ENCODE measurements at regions not wholly inside any gene's neighbourhood (a gene's known extent, or its start where the extent isn't known, plus 50 kb on each side); places are given as distances from the start of the nearest gene placed in this dataset.

- no peak overlapping the region for H3K4me3 ChIP-seq (ENCODE audit: low read depth, low read length)
- no peaks in the 10 kb centered on the region for H3K4me1 Mint-ChIP-seq
- no peaks in the 10 kb centered on the region for H3K36me3 Mint-ChIP-seq
- H3K27ac ChIP-seq (ENCODE audit: insufficient read depth, low read length, poor library complexity, severe bottlenecking): no peak overlapping the region
- H3K27me3 Mint-ChIP-seq: peaks cover 12% of the 10 kb centered on the region
- DNase-seq (no peak), ATAC-seq (ENCODE audit: low read depth in 2 of 2) (no peak)
- no peaks in the 10 kb centered on the region for H3K4me1 ChIP-seq (ENCODE audit: control insufficient read depth, insufficient read depth, low read length, poor library complexity, severe bottlenecking)
- peaks cover 0 to 3% (median 0%) of the 10 kb centered on the region in 7 donors for H3K9me3 Mint-ChIP-seq
- peaks cover 0 to 1% of the 10 kb centered on the region in 2 experiments for H3K9me3 ChIP-seq (ENCODE audit: control insufficient read depth in 2 of 2, low read length in 2 of 2)
- no peak overlapping the region for H3K4me3 Mint-ChIP-seq
- H3K36me3 ChIP-seq (ENCODE audit: control insufficient read depth, insufficient read depth, low read length): no peaks in the 10 kb centered on the region
- H3K27ac Mint-ChIP-seq: no peak overlapping the region
- H3K27me3 ChIP-seq (ENCODE audit: control insufficient read depth, insufficient read depth, low read length): peaks cover 3% of the 10 kb centered on the region
These were observed 138.5 kb downstream of the RBM26 start for GRCh38 chr13:79267560-79267959.

GRCh38 chr13:79258489-79258888 lies 147.6 kb downstream of the RBM26 start:
- no peak overlapping the region for H3K27ac Mint-ChIP-seq
- no peak for DNase-seq
- Histone ChIP-seq H3K36me3 (ENCODE audit: control insufficient read depth, insufficient read depth, low read length) (no peaks in the 10 kb centered on the region), H3K9me3 (ENCODE audit: control insufficient read depth in 2 of 2, low read length in 2 of 2) (no peaks in the 10 kb centered on the region), H3K4me1 (ENCODE audit: control insufficient read depth, insufficient read depth, low read length, poor library complexity, severe bottlenecking) (no peaks in the 10 kb centered on the region), H3K4me3 (ENCODE audit: low read depth, low read length) (no peak overlapping the region), H3K27ac (ENCODE audit: insufficient read depth, low read length, poor library complexity, severe bottlenecking) (no peak overlapping the region), H3K27me3 (ENCODE audit: control insufficient read depth, insufficient read depth, low read length) (peaks cover 2% of the 10 kb centered on the region)
- H3K36me3 Mint-ChIP-seq: no peaks in the 10 kb centered on the region
- H3K4me1 Mint-ChIP-seq: no peaks in the 10 kb centered on the region
- no peaks in the 10 kb centered on the region for H3K9me3 Mint-ChIP-seq
- H3K4me3 Mint-ChIP-seq: no peak overlapping the region
- no peak for ATAC-seq (ENCODE audit: low read depth in 2 of 2)
- H3K27me3 Mint-ChIP-seq: peaks cover 13% of the 10 kb centered on the region

- H3K4me1 ChIP-seq (ENCODE audit: control insufficient read depth, insufficient read depth, low read length, poor library complexity, severe bottlenecking): no peaks in the 10 kb centered on the region
- no peaks in the 10 kb centered on the region for H3K9me3 ChIP-seq (ENCODE audit: control insufficient read depth in 2 of 2, low read length in 2 of 2)
- ATAC-seq (ENCODE audit: low read depth in 2 of 2) (no peak), DNase-seq (peak in 1 of 3 donors; percentile 4)
- Mint-ChIP-seq H3K27me3 (peaks cover 4% of the 10 kb centered on the region), H3K27ac (peak overlapping the region in 1 of 3 donors; percentile 20), H3K36me3 (no peaks in the 10 kb centered on the region), H3K9me3 (peaks cover 0 to 2% (median 0%) of the 10 kb centered on the region in 7 donors), H3K4me1 (no peaks in the 10 kb centered on the region), H3K4me3 (no peak overlapping the region)
- no peak overlapping the region for H3K4me3 ChIP-seq (ENCODE audit: low read depth, low read length)
- H3K27ac ChIP-seq (ENCODE audit: insufficient read depth, low read length, poor library complexity, severe bottlenecking): no peak overlapping the region
- H3K36me3 ChIP-seq (ENCODE audit: control insufficient read depth, insufficient read depth, low read length): no peaks in the 10 kb centered on the region
- peaks cover 1% of the 10 kb centered on the region for H3K27me3 ChIP-seq (ENCODE audit: control insufficient read depth, insufficient read depth, low read length)
These were observed 159.5 kb downstream of the RBM26 start for GRCh38 chr13:79246578-79246949.

- Histone ChIP-seq H3K4me1 (ENCODE audit: control insufficient read depth, insufficient read depth, low read length, poor library complexity, severe bottlenecking) (no peaks in the 10 kb centered on the region), H3K9me3 (ENCODE audit: control insufficient read depth in 2 of 2, low read length in 2 of 2) (no peaks in the 10 kb centered on the region), H3K27me3 (ENCODE audit: control insufficient read depth, insufficient read depth, low read length) (peaks cover 1% of the 10 kb centered on the region), H3K27ac (ENCODE audit: insufficient read depth, low read length, poor library complexity, severe bottlenecking) (no peak overlapping the region), H3K36me3 (ENCODE audit: control insufficient read depth, insufficient read depth, low read length) (no peaks in the 10 kb centered on the region), H3K4me3 (ENCODE audit: low read depth, low read length) (no peak overlapping the region)
- Mint-ChIP-seq H3K4me1 (no peaks in the 10 kb centered on the region), H3K4me3 (no peak overlapping the region), H3K27ac (peak overlapping the region in 1 of 3 donors; percentile 20), H3K36me3 (no peaks in the 10 kb centered on the region), H3K27me3 (peaks cover 4% of the 10 kb centered on the region), H3K9me3 (peaks cover 0 to 3% (median 0%) of the 10 kb centered on the region in 7 donors)
- no peak for ATAC-seq (ENCODE audit: low read depth in 2 of 2)
- DNase-seq: no peak
These were observed 160.0 kb downstream of the RBM26 start for GRCh38 chr13:79245937-79246577.

GRCh38 chr13:79241697-79242096 lies 164.4 kb downstream of the RBM26 start:
- Mint-ChIP-seq H3K4me1 (no peaks in the 10 kb centered on the region), H3K27ac (no peak overlapping the region), H3K4me3 (no peak overlapping the region), H3K9me3 (peaks cover 0 to 5% (median 0%) of the 10 kb centered on the region in 7 donors), H3K36me3 (no peaks in the 10 kb centered on the region), H3K27me3 (peaks cover 5% of the 10 kb centered on the region)
- Histone ChIP-seq H3K27ac (ENCODE audit: insufficient read depth, low read length, poor library complexity, severe bottlenecking) (no peak overlapping the region), H3K9me3 (ENCODE audit: control insufficient read depth in 2 of 2, low read length in 2 of 2) (no peaks in the 10 kb centered on the region), H3K4me3 (ENCODE audit: low read depth, low read length) (no peak overlapping the region), H3K4me1 (ENCODE audit: control insufficient read depth, insufficient read depth, low read length, poor library complexity, severe bottlenecking) (no peaks in the 10 kb centered on the region), H3K27me3 (ENCODE audit: control insufficient read depth, insufficient read depth, low read length) (peaks cover 1% of the 10 kb centered on the region), H3K36me3 (ENCODE audit: control insufficient read depth, insufficient read depth, low read length) (no peaks in the 10 kb centered on the region)
- DNase-seq (no peak), ATAC-seq (ENCODE audit: low read depth in 2 of 2) (no peak)

GRCh38 chr13:79237981-79238380 lies 168.1 kb downstream of the RBM26 start:
- H3K9me3 Mint-ChIP-seq: peaks cover 0 to 7% (median 3%) of the 10 kb centered on the region in 7 donors
- DNase-seq (no peak), ATAC-seq (ENCODE audit: low read depth in 2 of 2) (no peak)
- H3K27ac Mint-ChIP-seq: no peak overlapping the region
- Histone ChIP-seq H3K9me3 (ENCODE audit: control insufficient read depth in 2 of 2, low read length in 2 of 2) (no peaks in the 10 kb centered on the region), H3K27me3 (ENCODE audit: control insufficient read depth, insufficient read depth, low read length) (no peaks in the 10 kb centered on the region), H3K36me3 (ENCODE audit: control insufficient read depth, insufficient read depth, low read length) (no peaks in the 10 kb centered on the region), H3K4me3 (ENCODE audit: low read depth, low read length) (no peak overlapping the region), H3K27ac (ENCODE audit: insufficient read depth, low read length, poor library complexity, severe bottlenecking) (no peak overlapping the region), H3K4me1 (ENCODE audit: control insufficient read depth, insufficient read depth, low read length, poor library complexity, severe bottlenecking) (no peaks in the 10 kb centered on the region)
- no peak overlapping the region for H3K4me3 Mint-ChIP-seq
- peaks cover 5% of the 10 kb centered on the region for H3K27me3 Mint-ChIP-seq
- H3K36me3 Mint-ChIP-seq: no peaks in the 10 kb centered on the region
- no peaks in the 10 kb centered on the region for H3K4me1 Mint-ChIP-seq

- no peak overlapping the region for H3K4me3 Mint-ChIP-seq
These were observed 174.2 kb downstream of the RBM26 start for GRCh38 chr13:79231887-79232286.

GRCh38 chr13:79229761-79230160 lies 176.3 kb downstream of the RBM26 start:
- H3K27me3 ChIP-seq (ENCODE audit: control insufficient read depth, insufficient read depth, low read length): peaks cover 8% of the 10 kb centered on the region
- H3K27ac ChIP-seq (ENCODE audit: insufficient read depth, low read length, poor library complexity, severe bottlenecking): no peak overlapping the region
- Mint-ChIP-seq H3K27me3 (peaks cover 14% of the 10 kb centered on the region), H3K4me1 (peaks cover 0 to 4% (median 0%) of the 10 kb centered on the region in 4 donors), H3K4me3 (no peak overlapping the region), H3K36me3 (no peaks in the 10 kb centered on the region), H3K9me3 (peaks cover 0 to 1% (median 0%) of the 10 kb centered on the region in 7 donors), H3K27ac (no peak overlapping the region)
- no peaks in the 10 kb centered on the region for H3K36me3 ChIP-seq (ENCODE audit: control insufficient read depth, insufficient read depth, low read length)
- no peaks in the 10 kb centered on the region for H3K9me3 ChIP-seq (ENCODE audit: control insufficient read depth in 2 of 2, low read length in 2 of 2)
- no peaks in the 10 kb centered on the region for H3K4me1 ChIP-seq (ENCODE audit: control insufficient read depth, insufficient read depth, low read length, poor library complexity, severe bottlenecking)
- ATAC-seq (ENCODE audit: low read depth in 2 of 2) (no peak), DNase-seq (no peak)
- H3K4me3 ChIP-seq (ENCODE audit: low read depth, low read length): no peak overlapping the region

More at GRCh38 chr13:79231887-79232286, 174.2 kb downstream of the RBM26 start:
- no peaks in the 10 kb centered on the region for H3K9me3 ChIP-seq (ENCODE audit: control insufficient read depth in 2 of 2, low read length in 2 of 2)
- Mint-ChIP-seq H3K27me3 (peaks cover 3% of the 10 kb centered on the region), H3K36me3 (no peaks in the 10 kb centered on the region), H3K9me3 (peaks cover 0 to 5% (median 2%) of the 10 kb centered on the region in 7 donors), H3K4me1 (peaks cover 0 to 3% (median 0%) of the 10 kb centered on the region in 4 donors), H3K27ac (no peak overlapping the region)
- ATAC-seq (ENCODE audit: low read depth in 2 of 2): no peak
- no peaks in the 10 kb centered on the region for H3K36me3 ChIP-seq (ENCODE audit: control insufficient read depth, insufficient read depth, low read length)
- H3K27ac ChIP-seq (ENCODE audit: insufficient read depth, low read length, poor library complexity, severe bottlenecking): no peak overlapping the region
- no peak for DNase-seq
- no peaks in the 10 kb centered on the region for H3K4me1 ChIP-seq (ENCODE audit: control insufficient read depth, insufficient read depth, low read length, poor library complexity, severe bottlenecking)
- peaks cover 5% of the 10 kb centered on the region for H3K27me3 ChIP-seq (ENCODE audit: control insufficient read depth, insufficient read depth, low read length)
- H3K4me3 ChIP-seq (ENCODE audit: low read depth, low read length): no peak overlapping the region

All from CD4-positive, CD25-positive, alpha-beta regulatory T cell (primary cell).